ENCODE measurements at regions not wholly inside any gene's neighbourhood (a gene's known extent, or its start where the extent isn't known, plus 50 kb on each side); places are given as distances from the start of the nearest gene placed in this dataset.

GRCh38 chr12:42885677-42886076 is 296.1 kb upstream of the PRICKLE1 start:
- ChIA-PET CTCF (no interaction called here), RAD21 (ENCODE audit: unreplicated experiment) (no interaction called here), SMC1A (ENCODE audit: uncharacterized antibody, unreplicated experiment) (no interaction called here), POLR2A (no interaction called here)
- BruUV-seq (replicated peaks) = no TSS peak
- WGBS (ENCODE audit: insufficient coverage, insufficient replicate concordance, low lambda C conversion rate, missing lambda C conversion rate) = 70% methylated on average over 2 of the region's 2 CpGs
- Histone ChIP-seq H4K20me1 (ENCODE audit: control insufficient read depth, insufficient read depth) (no peaks in the 10 kb centered on the region), H3K79me2 (ENCODE audit: control insufficient read depth, insufficient read depth, low read length) (no peaks in the 10 kb centered on the region), H3K4me3 (no peak overlapping the region), H3K27ac (ENCODE audit: control insufficient read depth, insufficient read depth) (no peak overlapping the region), H3K4me2 (ENCODE audit: control insufficient read depth, insufficient read depth) (no peak overlapping the region), H3K4me1 (ENCODE audit: control insufficient read depth, insufficient read depth, low read length) (no peaks in the 10 kb centered on the region), H3K27me3 (replicated peaks in 1 of 2; ENCODE audit: control insufficient read depth in 2 of 2, insufficient read depth in 2 of 2, low read length in 1 of 2) (no peaks in the 10 kb centered on the region), H3K36me3 (ENCODE audit: control insufficient read depth in 2 of 2, insufficient read depth in 2 of 2, low read length in 1 of 2) (no peaks in the 10 kb centered on the region), H3K9me3 (replicated peaks; ENCODE audit: control insufficient read depth, insufficient read depth, low read length) (no peaks in the 10 kb centered on the region), H3K9ac (ENCODE audit: control insufficient read depth, insufficient read depth, low read length) (no peak overlapping the region), H2AFZ (ENCODE audit: control insufficient read depth, low read depth, low read length) (no peak overlapping the region)
- in situ Hi-C loops (cut with MboI) (no loop called here), intact Hi-C loops (cut with micrococcal nuclease; ENCODE audit: unreplicated experiment) (no loop called here)
- no peak for FAIRE-seq
- ATAC-seq = no peak
- TF ChIP-seq, protein P1, sequence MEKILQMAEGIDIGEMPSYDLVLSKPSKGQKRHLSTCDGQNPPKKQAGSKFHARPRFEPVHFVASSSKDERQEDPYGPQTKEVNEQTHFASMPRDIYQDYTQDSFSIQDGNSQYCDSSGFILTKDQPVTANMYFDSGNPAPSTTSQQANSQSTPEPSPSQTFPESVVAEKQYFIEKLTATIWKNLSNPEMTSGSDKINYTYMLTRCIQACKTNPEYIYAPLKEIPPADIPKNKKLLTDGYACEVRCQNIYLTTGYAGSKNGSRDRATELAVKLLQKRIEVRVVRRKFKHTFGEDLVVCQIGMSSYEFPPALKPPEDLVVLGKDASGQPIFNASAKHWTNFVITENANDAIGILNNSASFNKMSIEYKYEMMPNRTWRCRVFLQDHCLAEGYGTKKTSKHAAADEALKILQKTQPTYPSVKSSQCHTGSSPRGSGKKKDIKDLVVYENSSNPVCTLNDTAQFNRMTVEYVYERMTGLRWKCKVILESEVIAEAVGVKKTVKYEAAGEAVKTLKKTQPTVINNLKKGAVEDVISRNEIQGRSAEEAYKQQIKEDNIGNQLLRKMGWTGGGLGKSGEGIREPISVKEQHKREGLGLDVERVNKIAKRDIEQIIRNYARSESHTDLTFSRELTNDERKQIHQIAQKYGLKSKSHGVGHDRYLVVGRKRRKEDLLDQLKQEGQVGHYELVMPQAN (conservative IDR thresholded peaks at IDR 0.05) = no peak
- no peak for TF ChIP-seq KLF5 (IDR thresholded peaks at IDR 0.05; ENCODE audit: partially characterized antibody)
- TF ChIP-seq POU2F2 (IDR thresholded peaks at IDR 0.05; ENCODE audit: borderline replicate concordance, low read depth, low read length) = no peak
- TF ChIP-seq NFYB (IDR thresholded peaks at IDR 0.05; ENCODE audit: insufficient read depth, low read depth, low read length) = no peak
- TF ChIP-seq RBBP5 (conservative IDR thresholded peaks at IDR 0.05) = no peak
- TF ChIP-seq, protein P2, sequence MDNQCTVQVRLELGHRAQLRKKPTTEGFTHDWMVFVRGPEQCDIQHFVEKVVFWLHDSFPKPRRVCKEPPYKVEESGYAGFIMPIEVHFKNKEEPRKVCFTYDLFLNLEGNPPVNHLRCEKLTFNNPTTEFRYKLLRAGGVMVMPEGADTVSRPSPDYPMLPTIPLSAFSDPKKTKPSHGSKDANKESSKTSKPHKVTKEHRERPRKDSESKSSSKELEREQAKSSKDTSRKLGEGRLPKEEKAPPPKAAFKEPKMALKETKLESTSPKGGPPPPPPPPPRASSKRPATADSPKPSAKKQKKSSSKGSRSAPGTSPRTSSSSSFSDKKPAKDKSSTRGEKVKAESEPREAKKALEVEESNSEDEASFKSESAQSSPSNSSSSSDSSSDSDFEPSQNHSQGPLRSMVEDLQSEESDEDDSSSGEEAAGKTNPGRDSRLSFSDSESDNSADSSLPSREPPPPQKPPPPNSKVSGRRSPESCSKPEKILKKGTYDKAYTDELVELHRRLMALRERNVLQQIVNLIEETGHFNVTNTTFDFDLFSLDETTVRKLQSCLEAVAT (IDR thresholded peaks at IDR 0.05) = no peak
- no peak for TF ChIP-seq NBN (IDR thresholded peaks at IDR 0.05)
- TF ChIP-seq TCF3 (IDR thresholded peaks at IDR 0.05; ENCODE audit: borderline replicate concordance, insufficient read depth, low read depth, low read length) = no peak
- TF ChIP-seq, protein P3, sequence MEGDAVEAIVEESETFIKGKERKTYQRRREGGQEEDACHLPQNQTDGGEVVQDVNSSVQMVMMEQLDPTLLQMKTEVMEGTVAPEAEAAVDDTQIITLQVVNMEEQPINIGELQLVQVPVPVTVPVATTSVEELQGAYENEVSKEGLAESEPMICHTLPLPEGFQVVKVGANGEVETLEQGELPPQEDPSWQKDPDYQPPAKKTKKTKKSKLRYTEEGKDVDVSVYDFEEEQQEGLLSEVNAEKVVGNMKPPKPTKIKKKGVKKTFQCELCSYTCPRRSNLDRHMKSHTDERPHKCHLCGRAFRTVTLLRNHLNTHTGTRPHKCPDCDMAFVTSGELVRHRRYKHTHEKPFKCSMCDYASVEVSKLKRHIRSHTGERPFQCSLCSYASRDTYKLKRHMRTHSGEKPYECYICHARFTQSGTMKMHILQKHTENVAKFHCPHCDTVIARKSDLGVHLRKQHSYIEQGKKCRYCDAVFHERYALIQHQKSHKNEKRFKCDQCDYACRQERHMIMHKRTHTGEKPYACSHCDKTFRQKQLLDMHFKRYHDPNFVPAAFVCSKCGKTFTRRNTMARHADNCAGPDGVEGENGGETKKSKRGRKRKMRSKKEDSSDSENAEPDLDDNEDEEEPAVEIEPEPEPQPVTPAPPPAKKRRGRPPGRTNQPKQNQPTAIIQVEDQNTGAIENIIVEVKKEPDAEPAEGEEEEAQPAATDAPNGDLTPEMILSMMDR (IDR thresholded peaks at IDR 0.05 in 2 of 3, conservative IDR thresholded peaks at IDR 0.05 in 1 of 3; ENCODE audit: control insufficient read depth in 2 of 3, extremely low read depth in 1 of 3, insufficient read depth in 1 of 3, low read depth in 3 of 3, low read length in 3 of 3) = no peak
- no peak for TF ChIP-seq EED (IDR thresholded peaks at IDR 0.05; ENCODE audit: low read depth)
- no peak for TF ChIP-seq MEF2B (IDR thresholded peaks at IDR 0.05; ENCODE audit: partially characterized antibody, poor library complexity, severe bottlenecking)
- TF ChIP-seq FOXM1 (IDR thresholded peaks at IDR 0.05; ENCODE audit: low read depth, low read length) = no peak
- no peak for TF ChIP-seq ATF7 (IDR thresholded peaks at IDR 0.05; ENCODE audit: low read depth)
- TF ChIP-seq RAD51 (IDR thresholded peaks at IDR 0.05) = no peak
- TF ChIP-seq, protein P4, sequence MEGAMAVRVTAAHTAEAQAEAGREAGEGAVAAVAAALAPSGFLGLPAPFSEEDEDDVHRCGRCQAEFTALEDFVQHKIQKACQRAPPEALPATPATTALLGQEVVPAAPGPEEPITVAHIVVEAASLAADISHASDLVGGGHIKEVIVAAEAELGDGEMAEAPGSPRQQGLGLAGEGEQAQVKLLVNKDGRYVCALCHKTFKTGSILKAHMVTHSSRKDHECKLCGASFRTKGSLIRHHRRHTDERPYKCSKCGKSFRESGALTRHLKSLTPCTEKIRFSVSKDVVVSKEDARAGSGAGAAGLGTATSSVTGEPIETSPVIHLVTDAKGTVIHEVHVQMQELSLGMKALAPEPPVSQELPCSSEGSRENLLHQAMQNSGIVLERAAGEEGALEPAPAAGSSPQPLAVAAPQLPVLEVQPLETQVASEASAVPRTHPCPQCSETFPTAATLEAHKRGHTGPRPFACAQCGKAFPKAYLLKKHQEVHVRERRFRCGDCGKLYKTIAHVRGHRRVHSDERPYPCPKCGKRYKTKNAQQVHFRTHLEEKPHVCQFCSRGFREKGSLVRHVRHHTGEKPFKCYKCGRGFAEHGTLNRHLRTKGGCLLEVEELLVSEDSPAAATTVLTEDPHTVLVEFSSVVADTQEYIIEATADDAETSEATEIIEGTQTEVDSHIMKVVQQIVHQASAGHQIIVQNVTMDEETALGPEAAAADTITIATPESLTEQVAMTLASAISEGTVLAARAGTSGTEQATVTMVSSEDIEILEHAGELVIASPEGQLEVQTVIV (IDR thresholded peaks at IDR 0.05; ENCODE audit: borderline replicate concordance, partially characterized antibody) = no peak
- TF ChIP-seq ZSCAN29 (IDR thresholded peaks at IDR 0.05) = no peak
- no peak for TF ChIP-seq EZH2 (IDR thresholded peaks at IDR 0.05; ENCODE audit: borderline replicate concordance, control insufficient read depth, low read depth, low read length)
- no peak for DNase-seq (ENCODE audit: low read depth, low spot score)

Data from GM12878 (cell line).